ENCODE measurements at regions not wholly inside any gene's neighbourhood (a gene's known extent, or its start where the extent isn't known, plus 50 kb on each side); places are given as distances from the start of the nearest gene placed in this dataset.
A peak's percentile ranks its signal among the peaks of the same experiment; 100 is the strongest.

GRCh38 chr7:116356333-116356965 lies 143.1 kb upstream of the CAV2 start:
- TF ChIP-seq CTCF (IDR thresholded peaks at IDR 0.05), result no peak
- intact Hi-C loops (cut with DNase I), result no loop called here
- DNase-seq, result no peak
- Histone ChIP-seq H3K9me3 (no peaks in the 10 kb centered on the region), H3K4me3 (no peak overlapping the region), H3K9ac (ENCODE audit: low read depth in 2 of 2, low read length in 2 of 2) (no peak overlapping the region), H3K27ac (peak overlapping the region; percentile 6), H3K4me1 (no peaks in the 10 kb centered on the region), H3K36me3 (no peaks in the 10 kb centered on the region), H3K27me3 (no peaks in the 10 kb centered on the region)

GRCh38 chr7:116356979-116357378 lies 142.6 kb upstream of the CAV2 start:
- Histone ChIP-seq H3K4me3 (no peak overlapping the region), H3K9ac (ENCODE audit: low read depth in 2 of 2, low read length in 2 of 2) (no peak overlapping the region), H3K9me3 (no peaks in the 10 kb centered on the region), H3K36me3 (no peaks in the 10 kb centered on the region), H3K27ac (peak overlapping the region; percentile 8), H3K4me1 (no peaks in the 10 kb centered on the region), H3K27me3 (no peaks in the 10 kb centered on the region)
- no peak for DNase-seq
- intact Hi-C loops (cut with DNase I), result no loop called here
- TF ChIP-seq CTCF (IDR thresholded peaks at IDR 0.05), result no peak

GRCh38 chr7:116357781-116358670 lies 141.5 kb upstream of the CAV2 start:
- H3K36me3 ChIP-seq, result no peaks in the 10 kb centered on the region
- no peak overlapping the region for H3K4me3 ChIP-seq
- H3K9me3 ChIP-seq, result no peaks in the 10 kb centered on the region
- H3K4me1 ChIP-seq, result no peaks in the 10 kb centered on the region
- TF ChIP-seq CTCF (IDR thresholded peaks at IDR 0.05), result no peak
- H3K9ac ChIP-seq (ENCODE audit: low read depth in 2 of 2, low read length in 2 of 2), result no peak overlapping the region
- H3K27me3 ChIP-seq, result no peaks in the 10 kb centered on the region
- DNase-seq, result no peak
- no peak overlapping the region for H3K27ac ChIP-seq
- intact Hi-C loops (cut with DNase I), result no loop called here

- H3K9ac ChIP-seq (ENCODE audit: low read depth in 2 of 2, low read length in 2 of 2), result no peak overlapping the region
- H3K4me1 ChIP-seq, result no peaks in the 10 kb centered on the region
- no peak overlapping the region for H3K4me3 ChIP-seq
- no peaks in the 10 kb centered on the region for H3K27me3 ChIP-seq
- no peaks in the 10 kb centered on the region for H3K9me3 ChIP-seq
- H3K36me3 ChIP-seq, result no peaks in the 10 kb centered on the region
- intact Hi-C loops (cut with DNase I), result no loop called here
- DNase-seq, result no peak
- TF ChIP-seq CTCF (IDR thresholded peaks at IDR 0.05), result no peak
- H3K27ac ChIP-seq, result no peak overlapping the region
These were observed 137.8 kb upstream of the CAV2 start for GRCh38 chr7:116361767-116362166.

GRCh38 chr7:116363637-116364432 lies 135.7 kb upstream of the CAV2 start:
- TF ChIP-seq CTCF (IDR thresholded peaks at IDR 0.05), result no peak
- intact Hi-C loops (cut with DNase I), result no loop called here
- Histone ChIP-seq H3K4me1 (no peaks in the 10 kb centered on the region), H3K27ac (no peak overlapping the region), H3K9me3 (no peaks in the 10 kb centered on the region), H3K4me3 (no peak overlapping the region), H3K27me3 (no peaks in the 10 kb centered on the region), H3K9ac (ENCODE audit: low read depth in 2 of 2, low read length in 2 of 2) (no peak overlapping the region), H3K36me3 (no peaks in the 10 kb centered on the region)
- no peak for DNase-seq

Data from colonic mucosa (tissue), 4 donors.